ENCODE measurements at regions not wholly inside any gene's neighbourhood (a gene's known extent, or its start where the extent isn't known, plus 50 kb on each side); places are given as distances from the start of the nearest gene placed in this dataset.
"Not testable (repeated sequence)": the region's sequence is repeated elsewhere in the genome, so short reads cannot be mapped to it uniquely, and the experiment has no call there.

DNA sequence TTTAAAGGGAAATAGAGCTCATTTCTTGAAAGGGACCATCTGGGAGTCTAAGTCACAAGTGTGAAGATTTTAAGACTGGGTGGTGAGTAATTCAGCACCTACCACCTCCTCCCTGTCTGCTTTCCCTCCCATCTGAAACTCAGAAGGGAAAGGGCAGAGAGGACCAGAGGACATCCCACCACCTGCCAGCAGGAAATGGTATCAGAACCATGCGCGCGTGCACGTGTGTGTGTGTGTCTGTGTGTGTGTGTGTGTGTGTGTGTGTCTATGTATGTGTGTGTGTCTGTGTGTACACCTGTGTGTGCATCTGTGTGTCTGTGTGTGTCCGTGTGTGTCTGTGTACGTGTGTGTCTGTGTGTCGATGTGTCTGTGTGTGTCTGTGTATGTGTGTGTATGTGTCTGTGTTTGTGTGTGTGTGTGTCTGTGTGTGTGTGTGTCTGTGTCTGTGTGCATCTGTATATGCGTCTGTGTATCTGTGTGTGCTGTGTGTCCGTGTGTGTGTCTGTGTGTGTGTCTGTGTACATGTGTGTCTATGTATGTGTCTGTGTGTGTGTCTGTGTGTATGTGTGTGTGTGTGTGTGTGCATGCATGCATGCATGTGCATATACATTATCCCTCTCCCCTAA is 76.8 kb downstream of the ZFP36L2 start:
- no peak for DNase-seq (ENCODE audit: low read depth in 1 of 2, low spot score in 1 of 2)

- DNase-seq (ENCODE audit: low read depth in 1 of 2, low spot score in 1 of 2): no peak
These were observed 80.3 kb downstream of the ZFP36L2 start for GRCh38 chr2:43146083-43146482.

DNA sequence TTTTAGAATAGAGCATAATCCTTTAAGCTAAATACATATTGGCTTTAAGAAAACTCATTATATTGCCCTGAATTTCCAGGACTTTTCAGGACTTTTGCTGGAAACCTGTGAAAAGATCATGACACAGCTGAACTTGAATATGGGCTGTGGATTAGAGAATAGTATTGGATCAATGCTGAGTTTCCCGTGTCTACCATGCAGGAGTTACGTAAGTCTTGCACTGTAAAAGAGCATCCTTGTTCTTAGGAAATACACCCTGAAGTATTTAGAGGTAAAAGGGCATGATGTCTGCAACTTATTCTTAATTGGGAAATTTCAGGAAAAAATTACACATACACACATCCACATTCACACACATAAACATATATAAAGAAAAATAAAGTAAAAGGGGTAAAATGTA is 82.1 kb downstream of the ZFP36L2 start:
- no peak for DNase-seq (ENCODE audit: low read depth in 1 of 2, low spot score in 1 of 2)

- no peak for DNase-seq (ENCODE audit: low read depth in 1 of 2, low spot score in 1 of 2)
These were observed 82.7 kb downstream of the ZFP36L2 start for GRCh38 chr2:43143756-43144155.

DNA sequence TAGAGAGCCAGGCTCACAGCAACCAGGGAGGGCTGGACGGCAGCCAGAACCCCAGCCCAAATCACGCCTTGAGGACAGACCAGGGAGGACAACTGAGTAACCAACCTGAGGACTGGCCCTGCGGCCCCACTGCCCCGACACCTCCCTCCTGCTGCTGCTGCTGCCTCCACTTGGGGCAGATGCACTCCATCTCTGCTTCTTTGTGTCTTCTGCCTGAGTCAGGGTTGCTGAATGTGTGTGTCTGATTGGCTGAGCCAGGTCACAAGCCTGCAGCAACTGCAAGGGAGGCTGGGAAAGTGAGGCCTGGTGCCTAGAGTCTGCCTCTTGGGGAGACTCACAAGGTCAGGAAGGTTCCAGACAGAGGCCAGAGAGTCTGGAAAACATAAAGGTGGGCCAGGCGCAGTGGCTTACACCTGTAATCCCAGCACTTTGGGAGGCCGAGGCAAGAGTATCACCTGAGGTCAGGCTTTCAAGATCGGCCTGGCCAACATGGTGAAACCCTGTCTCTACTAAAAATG is 83.4 kb downstream of the ZFP36L2 start:
- DNase-seq (ENCODE audit: low read depth in 1 of 2, low spot score in 1 of 2): no peak

DNA sequence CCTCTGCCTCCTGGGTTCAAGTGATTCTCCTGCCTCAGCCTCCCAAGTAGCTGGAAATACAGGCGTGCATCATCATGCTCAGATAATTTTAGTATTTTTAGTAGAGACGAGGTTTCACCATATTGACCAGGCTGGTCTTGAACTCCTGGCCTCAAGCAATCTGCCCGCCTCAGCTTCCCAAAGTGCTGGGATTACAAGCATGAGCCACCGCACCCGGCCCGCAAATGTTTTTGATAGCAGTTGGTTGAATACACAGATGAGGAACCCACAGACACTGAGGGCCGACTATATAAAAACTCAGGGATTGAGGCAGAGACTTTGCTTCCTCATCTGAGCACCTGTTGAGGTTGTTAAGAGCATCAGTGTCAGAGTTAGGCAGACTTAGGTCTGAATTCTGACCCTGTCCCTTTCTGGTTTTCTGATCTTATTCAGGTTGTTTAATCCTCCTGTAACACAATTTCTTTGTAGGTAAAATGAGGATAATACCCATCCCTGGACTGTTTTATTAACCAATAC is 84.7 kb downstream of the ZFP36L2 start:
- DNase-seq (ENCODE audit: low read depth in 1 of 2, low spot score in 1 of 2): not testable (repeated sequence)

DNA sequence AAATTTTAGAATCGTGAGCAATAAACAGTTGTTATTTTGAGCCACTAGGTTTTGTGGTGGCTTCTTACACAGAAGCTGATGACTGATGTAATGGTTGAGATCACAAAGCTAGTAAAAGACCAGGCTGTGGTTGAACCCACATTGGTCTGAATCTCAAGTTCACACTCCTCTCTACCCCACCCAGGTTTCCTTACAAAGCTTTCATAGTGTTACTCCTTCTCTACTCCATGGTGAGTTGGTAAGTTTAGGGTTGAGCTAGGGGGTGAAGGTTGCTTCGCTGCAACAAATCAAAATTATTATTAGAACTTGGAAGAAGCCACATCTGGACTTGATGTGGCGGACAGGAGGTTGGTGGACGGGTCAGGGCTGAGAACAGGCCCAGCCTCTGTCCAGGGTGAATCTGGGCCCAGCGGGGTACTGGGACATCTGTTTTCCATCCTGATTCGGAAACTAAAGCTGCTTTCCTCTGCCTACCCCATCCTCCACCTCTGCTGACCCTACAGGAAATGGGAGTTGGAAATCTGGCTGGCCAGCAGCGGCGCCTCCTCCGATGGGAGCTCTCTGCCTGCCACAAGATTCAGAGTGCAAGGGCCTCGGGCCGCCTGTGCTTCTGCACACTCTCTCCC is 86.3 kb downstream of the ZFP36L2 start:
- no peak for DNase-seq (ENCODE audit: low read depth in 1 of 2, low spot score in 1 of 2)

DNA sequence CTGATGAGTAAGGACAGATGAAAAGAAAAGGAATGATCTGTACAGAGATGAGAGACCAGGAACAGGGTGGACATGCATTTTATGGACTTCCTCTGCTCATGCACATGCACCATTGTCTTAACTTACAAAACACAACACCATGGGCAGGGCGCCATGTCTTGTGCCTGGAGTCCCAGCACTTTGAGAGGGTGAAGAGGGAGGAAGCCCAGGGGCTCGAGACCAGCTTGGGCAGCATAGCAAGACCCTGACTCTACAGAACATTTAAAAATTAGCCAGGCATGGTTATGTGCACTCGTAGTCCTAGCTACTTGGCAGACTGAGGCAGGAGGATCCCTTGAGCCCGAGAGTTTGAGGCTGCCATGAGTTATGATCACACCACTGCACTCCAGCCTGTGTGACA is 86.9 kb downstream of the ZFP36L2 start:
- DNase-seq (ENCODE audit: low read depth in 1 of 2, low spot score in 1 of 2): no peak

GRCh38 chr2:43138441-43138840 is 88.0 kb downstream of the ZFP36L2 start:
- DNase-seq (ENCODE audit: low read depth in 1 of 2, low spot score in 1 of 2): no peak

DNA sequence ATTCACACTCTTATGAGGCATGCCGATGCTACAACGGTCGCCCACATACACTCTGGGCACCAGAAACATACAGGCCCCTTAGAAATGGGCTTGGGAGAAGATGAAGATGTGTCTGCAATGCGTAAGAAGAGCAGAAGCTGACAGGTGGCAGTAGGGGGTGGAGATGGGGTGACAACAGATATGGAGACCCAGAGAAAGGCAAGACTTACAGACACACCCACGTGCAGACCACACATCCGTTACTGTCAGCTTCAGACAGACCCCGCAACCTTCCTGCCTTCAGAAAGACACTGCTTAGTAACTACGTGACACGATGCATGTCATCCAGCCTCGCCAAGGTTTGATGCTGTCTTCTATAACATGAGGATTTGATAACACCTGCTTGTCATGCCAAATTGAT is 89.5 kb downstream of the ZFP36L2 start:
- peak; percentile 54 to 63 for DNase-seq (ENCODE audit: low read depth in 1 of 2, low spot score in 1 of 2)

- DNase-seq (ENCODE audit: low read depth in 1 of 2, low spot score in 1 of 2): no peak
These were observed 90.2 kb downstream of the ZFP36L2 start for GRCh38 chr2:43136011-43136799.

DNA sequence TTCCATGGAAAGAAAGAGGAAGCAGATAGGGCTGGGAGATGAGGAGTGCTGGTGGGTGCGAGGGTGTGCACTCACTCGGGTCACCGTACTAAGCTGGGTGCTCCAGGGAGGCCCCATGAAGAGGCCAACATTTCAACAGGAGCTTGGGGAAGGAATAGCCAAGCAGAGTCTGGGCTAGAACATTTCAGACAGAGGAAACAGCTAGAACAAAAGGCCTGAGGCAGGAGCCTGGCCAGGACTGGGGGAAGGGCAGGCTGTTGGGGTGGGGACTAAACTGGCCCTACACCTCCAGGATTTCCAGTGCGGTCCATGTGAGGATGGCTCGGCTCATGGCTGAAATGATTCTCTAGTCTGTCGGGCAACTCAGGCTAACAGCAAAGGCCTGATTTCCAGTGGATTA is 90.8 kb downstream of the ZFP36L2 start:
- DNase-seq (ENCODE audit: low read depth in 1 of 2, low spot score in 1 of 2): no peak

- no peak for DNase-seq (ENCODE audit: low read depth in 1 of 2, low spot score in 1 of 2)
These were observed 91.9 kb downstream of the ZFP36L2 start for GRCh38 chr2:43134571-43134889.

GRCh38 chr2:43133708-43134570 is 92.5 kb downstream of the ZFP36L2 start:
- DNase-seq (ENCODE audit: low read depth in 1 of 2, low spot score in 1 of 2): peak; percentile 58 to 67

DNA sequence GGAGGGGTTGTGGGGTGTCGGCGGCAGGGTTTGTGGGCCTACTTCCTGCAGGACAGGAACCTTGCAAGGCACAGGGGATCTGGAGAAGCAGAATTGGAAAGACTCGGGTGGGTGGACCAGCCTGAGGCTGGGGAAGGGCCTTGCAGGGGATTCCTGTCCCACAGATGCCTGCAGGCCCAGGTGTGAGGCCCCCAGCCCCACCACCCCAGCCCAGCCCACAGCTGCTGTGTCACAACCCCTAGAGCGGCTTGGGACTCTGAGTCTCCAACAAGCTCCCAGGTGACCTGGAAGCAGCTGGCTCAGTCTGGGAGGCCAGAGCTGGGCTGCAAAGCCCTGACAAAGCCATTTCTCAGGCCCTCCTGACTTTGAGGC is 93.1 kb downstream of the ZFP36L2 start:
- DNase-seq (ENCODE audit: low read depth in 1 of 2, low spot score in 1 of 2): no peak

GRCh38 chr2:43132683-43133301 is 93.6 kb downstream of the ZFP36L2 start:
- no peak for DNase-seq (ENCODE audit: low read depth in 1 of 2, low spot score in 1 of 2)

- no peak for DNase-seq (ENCODE audit: low read depth in 1 of 2, low spot score in 1 of 2)
These were observed 94.3 kb downstream of the ZFP36L2 start for GRCh38 chr2:43131890-43132682.

DNA sequence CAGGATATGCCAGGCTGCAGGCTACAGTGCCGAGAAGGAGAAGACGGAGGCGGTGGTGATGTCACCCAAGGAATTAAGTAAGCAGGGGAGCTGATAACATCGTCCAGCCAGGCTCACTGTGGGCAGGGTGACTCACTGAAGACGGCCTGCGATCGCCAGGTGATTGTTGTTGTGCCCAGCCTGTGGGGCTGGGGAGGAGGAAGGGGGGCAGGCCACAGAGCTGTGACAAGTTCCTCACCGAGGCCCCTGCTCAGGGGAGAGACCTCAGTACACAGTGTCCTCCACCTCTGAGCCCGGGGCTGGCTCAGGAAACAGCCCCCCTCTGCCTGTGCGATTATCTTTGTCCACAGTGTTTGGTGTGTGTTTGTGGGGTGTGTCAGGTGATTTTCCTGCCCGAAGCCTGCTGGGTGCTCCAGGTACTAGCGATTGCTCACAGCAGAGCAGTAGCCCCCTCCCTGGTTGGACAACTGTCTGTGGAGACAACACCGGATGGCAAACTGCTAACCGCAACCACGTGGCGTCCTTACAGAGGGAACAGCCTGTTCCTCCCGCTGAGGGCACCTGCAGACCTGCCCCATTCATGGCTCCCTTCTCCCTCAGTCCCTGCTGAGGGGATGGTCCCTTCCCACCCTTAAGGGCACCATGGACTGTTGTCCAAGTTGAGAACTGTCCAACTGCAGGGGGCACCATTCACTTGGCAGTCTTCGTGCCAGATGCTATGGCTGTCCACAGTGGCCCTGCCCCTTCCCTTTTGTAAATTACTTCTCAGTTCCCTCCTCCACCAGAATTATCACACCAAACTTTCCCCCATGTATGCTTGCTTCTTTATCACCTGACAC is 95.1 kb downstream of the ZFP36L2 start:
- DNase-seq (ENCODE audit: low read depth in 1 of 2, low spot score in 1 of 2): peak; percentile 63 to 68

DNA sequence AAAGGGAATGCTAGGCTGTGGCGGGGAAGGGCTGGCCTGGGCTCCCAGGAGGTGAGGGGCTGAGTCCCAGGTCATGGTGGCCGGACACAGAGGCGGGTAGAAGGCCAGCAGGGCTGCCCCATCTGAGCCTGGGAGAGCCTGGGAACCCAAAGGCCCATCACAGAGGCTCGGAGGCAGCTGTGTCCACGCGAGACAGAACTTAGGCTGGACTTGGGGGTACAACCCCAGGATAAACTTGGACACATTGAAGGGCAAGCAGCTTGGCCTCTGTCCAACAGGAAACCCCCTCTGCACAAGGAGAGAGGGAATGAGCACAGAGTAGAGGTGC is 95.9 kb downstream of the ZFP36L2 start:
- DNase-seq (ENCODE audit: low read depth in 1 of 2, low spot score in 1 of 2): no peak

Measured in activated T-helper 1 cell treated with anti-CD3 and anti-CD28 coated beads, Interleukin-2, amount 50 U/mL, for 16 hours (primary cell).